Muscle layer of colon (tissue), 2 donors: ENCODE measurements at regions not wholly inside any gene's neighbourhood (a gene's known extent, or its start where the extent isn't known, plus 50 kb on each side); places are given as distances from the start of the nearest gene placed in this dataset.

ENCODE experiments used
- H3K27ac ChIP-seq: one replicate; pipeline ENCODE4 v1.7.0; 2013; ENCODE audit warnings: low read depth, mild to moderate bottlenecking, low read length, moderate library complexity
- H3K27me3 ChIP-seq, 2 donors: one replicate each; pipeline ENCODE4 v1.7.0; 2013; ENCODE audit warnings: low read length in 2 of 2, mild to moderate bottlenecking in 2 of 2; ENCODE audit not compliant: insufficient read depth in 2 of 2, control insufficient read depth in 1 of 2
- H3K36me3 ChIP-seq: one replicate; pipeline ENCODE4 v1.7.0; 2013; ENCODE audit warnings: mild to moderate bottlenecking, low read length; ENCODE audit not compliant: insufficient read depth
- H3K4me1 ChIP-seq: one replicate; pipeline ENCODE4 v1.7.0; 2013; ENCODE audit warnings: mild to moderate bottlenecking, low read length; ENCODE audit not compliant: insufficient read depth
- H3K4me3 ChIP-seq, 2 donors: one replicate each; pipeline ENCODE4 v1.7.0; 2013; ENCODE audit warnings: low read length in 2 of 2, low read depth in 1 of 2, mild to moderate bottlenecking in 1 of 2, moderate library complexity in 1 of 2
- H3K9ac ChIP-seq: one replicate; pipeline ENCODE4 v1.7.0; 2013; ENCODE audit warnings: low read length
- H3K9me3 ChIP-seq: one replicate; pipeline ENCODE4 v1.7.0; 2013; ENCODE audit warnings: mild to moderate bottlenecking, low read length
- donor health status: abdominal sarcoma.
- donor health status: Adenocarcinoma of cecum.

DNA sequence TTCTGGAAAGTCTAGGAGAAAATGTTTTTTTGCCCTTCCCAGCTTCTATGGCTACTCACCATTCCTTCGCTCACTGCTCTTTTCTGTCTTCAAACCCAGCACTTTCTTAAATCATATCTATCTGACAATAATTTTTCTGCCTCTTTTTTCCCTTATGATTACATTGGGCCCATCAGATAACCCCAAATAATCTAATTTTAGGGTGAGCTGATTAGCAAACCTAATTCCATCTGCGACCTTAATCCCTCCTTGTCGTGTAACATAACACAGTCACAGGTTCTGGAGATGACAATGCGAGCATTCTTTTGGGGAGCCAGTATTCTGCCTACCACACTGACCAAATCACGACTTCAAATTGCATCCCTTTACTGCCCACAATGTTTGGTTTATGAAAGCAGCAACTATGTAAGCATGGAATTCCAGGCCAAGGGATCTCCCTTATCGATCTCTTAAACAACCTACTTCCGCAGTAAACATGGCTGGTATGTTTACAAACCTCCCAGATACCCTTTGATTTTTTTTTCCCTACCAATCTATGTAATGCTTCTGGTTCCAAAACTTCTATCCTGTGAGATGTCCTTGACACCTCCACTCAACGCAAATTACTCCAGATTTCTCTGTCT, 2122.2 kb downstream of the MAT2B start:
- Histone ChIP-seq H3K4me1 (no peaks in the 10 kb centered on the region), H3K27ac (no peak overlapping the region), H3K4me3 (no peak overlapping the region), H3K27me3 (no peaks in the 10 kb centered on the region), H3K36me3 (no peaks in the 10 kb centered on the region), H3K9ac (no peak overlapping the region), H3K9me3 (no peaks in the 10 kb centered on the region)

DNA sequence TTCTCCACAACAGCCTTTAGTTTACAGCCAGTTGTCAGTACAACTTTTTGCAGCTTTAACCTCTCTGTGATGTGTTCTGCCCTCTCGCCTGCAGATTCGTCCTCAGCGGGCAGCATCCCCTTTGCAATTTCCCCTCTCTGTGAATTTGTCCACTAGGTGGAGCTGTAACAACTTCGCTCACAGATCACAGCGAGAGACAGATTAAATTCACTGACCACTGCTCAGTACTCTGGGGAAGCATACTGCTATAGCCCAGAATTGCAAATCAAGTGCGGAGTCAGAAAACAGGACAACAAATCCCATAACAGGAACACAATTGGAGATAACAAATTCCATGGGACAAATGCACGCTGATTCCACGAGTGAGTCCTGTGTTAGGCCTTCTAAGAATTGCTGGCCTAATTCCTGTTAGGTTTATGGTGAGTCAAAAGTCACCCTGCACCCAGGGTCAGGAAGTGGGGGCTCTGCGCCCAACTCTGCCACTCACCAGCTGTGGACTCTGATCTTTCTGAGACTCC, 2124.9 kb downstream of the MAT2B start:
- Histone ChIP-seq H3K4me3 (no peak overlapping the region), H3K27ac (no peak overlapping the region), H3K9me3 (no peaks in the 10 kb centered on the region), H3K36me3 (no peaks in the 10 kb centered on the region), H3K9ac (no peak overlapping the region), H3K4me1 (no peaks in the 10 kb centered on the region), H3K27me3 (no peaks in the 10 kb centered on the region)

DNA sequence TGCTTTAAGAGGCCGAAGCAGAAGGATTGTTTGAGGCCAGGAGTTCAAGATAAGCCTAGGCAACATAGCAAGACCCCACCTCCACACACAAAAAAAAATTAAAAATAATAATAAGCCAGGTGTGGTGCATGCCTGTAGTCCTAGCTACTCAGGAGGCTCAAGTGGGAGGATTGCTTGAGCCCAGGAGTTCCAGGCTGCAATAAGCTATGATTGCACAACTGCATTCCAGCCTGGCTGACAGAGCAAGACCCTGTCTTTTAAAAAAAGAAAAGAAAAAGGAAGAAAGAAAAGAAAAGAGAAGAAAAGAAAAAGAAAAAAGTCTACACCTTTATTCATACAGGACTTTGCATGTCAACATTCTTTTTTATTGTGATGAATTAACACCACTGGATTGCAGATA, 2125.8 kb downstream of the MAT2B start:
- no peak overlapping the region for H3K27ac ChIP-seq
- H3K27me3 ChIP-seq = no peaks in the 10 kb centered on the region
- no peak overlapping the region for H3K9ac ChIP-seq
- no peaks in the 10 kb centered on the region for H3K9me3 ChIP-seq
- no peaks in the 10 kb centered on the region for H3K36me3 ChIP-seq
- no peaks in the 10 kb centered on the region for H3K4me1 ChIP-seq
- no peak overlapping the region for H3K4me3 ChIP-seq

DNA sequence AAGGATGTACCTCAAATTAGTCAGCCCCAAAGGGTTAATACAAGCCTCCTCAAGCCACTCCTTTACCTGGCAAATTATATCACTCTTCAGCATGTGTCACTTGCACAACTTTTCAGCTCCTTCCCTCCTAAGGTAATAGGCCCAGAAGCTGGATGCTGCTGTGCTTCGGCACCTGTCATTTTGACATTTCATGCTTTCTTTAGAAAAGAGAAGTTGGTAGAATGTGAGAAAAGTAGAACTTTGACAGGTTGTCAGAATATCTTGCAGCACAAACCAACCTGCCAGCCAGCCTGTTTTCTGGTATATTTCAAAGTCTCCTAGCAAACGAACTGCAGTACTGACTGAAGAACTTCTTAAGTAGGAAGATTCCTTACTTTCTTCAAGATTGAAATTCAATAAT, 2136.9 kb downstream of the MAT2B start:
- H3K27ac ChIP-seq = no peak overlapping the region

DNA sequence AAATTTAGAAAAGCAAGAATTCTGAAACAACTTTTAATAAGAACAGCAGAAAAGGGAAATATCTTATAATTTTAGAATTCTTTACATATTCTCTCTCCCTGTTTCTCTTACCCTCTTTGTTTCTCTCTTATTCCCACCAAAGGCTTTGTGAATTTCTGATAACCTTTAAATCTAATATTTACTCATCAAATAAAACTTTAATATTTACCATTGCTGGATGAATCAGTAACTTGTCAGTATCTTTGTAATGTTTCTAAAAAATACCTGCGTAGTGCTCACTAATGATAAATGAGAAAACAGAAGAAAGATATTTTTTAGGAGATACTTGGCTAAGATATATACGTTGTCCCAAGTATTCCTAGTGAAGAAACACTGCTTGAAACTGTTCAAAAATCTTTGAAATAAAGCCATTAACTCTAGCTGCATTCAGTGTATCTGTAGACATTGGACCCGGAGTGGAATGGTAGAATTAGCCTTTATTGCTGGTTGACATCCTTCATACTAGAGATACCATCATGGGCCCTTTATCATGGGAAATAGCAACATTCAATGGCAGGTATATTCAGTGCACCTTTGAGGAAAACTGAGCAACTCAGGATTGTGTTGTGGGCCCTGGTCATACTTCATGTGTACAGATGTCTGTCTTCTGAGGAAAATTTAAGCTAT, 2160.4 kb downstream of the MAT2B start:
- no peaks in the 10 kb centered on the region for H3K27me3 ChIP-seq
- no peaks in the 10 kb centered on the region for H3K9me3 ChIP-seq
- H3K27ac ChIP-seq = no peak overlapping the region
- H3K9ac ChIP-seq = no peak overlapping the region
- no peak overlapping the region for H3K4me3 ChIP-seq
- H3K36me3 ChIP-seq = no peaks in the 10 kb centered on the region
- H3K4me1 ChIP-seq = no peaks in the 10 kb centered on the region

More for the DNA sequence above, 2136.9 kb downstream of the MAT2B start:
- H3K36me3 ChIP-seq = no peaks in the 10 kb centered on the region
- no peaks in the 10 kb centered on the region for H3K4me1 ChIP-seq
- H3K27me3 ChIP-seq = no peaks in the 10 kb centered on the region
- no peak overlapping the region for H3K4me3 ChIP-seq
- no peaks in the 10 kb centered on the region for H3K9me3 ChIP-seq
- H3K9ac ChIP-seq = no peak overlapping the region

DNA sequence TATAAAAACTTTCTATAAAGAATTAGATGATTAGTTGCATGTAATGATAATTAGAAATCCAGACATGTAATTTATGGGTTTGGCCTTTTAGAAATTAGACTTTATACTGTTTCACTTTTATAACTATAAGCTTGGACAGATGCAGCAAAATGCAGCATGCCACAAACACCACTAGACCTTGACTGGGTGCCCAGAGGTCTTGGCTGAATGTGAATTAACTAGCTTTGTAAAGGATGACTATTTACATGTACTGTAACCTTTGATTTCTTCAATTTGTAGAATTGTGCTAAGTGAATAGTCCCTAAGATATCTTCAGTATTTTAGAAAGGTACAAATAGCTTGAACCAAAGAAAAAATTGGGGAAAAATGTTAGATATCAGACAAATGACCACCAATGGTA, 2168.1 kb downstream of the MAT2B start:
- H3K4me1 ChIP-seq = peaks cover 13% of the 10 kb centered on the region
- no peak overlapping the region for H3K27ac ChIP-seq
- H3K36me3 ChIP-seq = no peaks in the 10 kb centered on the region
- H3K9me3 ChIP-seq = no peaks in the 10 kb centered on the region
- H3K9ac ChIP-seq = no peak overlapping the region
- H3K27me3 ChIP-seq = no peaks in the 10 kb centered on the region
- no peak overlapping the region for H3K4me3 ChIP-seq

DNA sequence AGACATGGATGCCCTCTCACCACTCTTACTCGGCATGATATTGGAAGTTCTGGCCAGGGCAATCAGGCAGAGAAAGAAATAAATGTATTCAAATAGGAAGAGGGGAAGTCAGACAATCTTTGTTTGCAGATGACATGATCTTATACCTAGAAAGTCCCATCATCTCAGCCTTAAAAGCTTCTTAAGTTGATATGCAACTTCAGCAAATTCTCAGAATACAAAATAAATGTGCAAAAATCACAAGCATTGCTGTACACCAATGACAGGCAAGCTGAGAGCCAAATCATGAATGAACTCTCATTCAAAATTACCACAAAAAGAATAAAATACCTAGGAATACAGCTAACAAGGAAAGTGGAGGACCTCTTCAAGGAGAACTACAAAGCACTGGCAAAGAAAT, 2190.4 kb downstream of the MAT2B start:
- no peaks in the 10 kb centered on the region for H3K4me1 ChIP-seq

DNA sequence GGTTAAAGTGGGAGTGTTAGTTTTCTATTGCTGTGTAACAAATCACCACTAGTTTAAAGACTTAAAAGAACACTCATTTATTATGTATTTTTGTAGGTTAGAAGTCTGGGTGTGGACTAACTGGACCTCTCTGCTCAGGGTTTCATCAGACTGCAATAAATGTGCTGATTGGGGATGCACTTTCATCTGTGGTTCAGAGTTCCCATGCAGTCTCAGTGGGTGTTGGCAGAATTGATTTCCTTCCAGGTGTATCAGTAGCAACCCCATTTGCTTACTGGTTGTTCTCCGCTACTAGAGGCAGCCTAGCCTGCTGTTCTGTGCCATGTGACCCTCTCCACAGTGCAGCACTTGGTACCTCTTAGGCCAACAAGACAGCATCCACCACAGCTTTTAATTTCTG, 2200.5 kb downstream of the MAT2B start:
- Histone ChIP-seq H3K9me3 (no peaks in the 10 kb centered on the region), H3K4me3 (no peak overlapping the region), H3K27ac (no peak overlapping the region)

More for the DNA sequence above, 2190.4 kb downstream of the MAT2B start:
- Histone ChIP-seq H3K36me3 (no peaks in the 10 kb centered on the region), H3K27ac (no peak overlapping the region), H3K27me3 (no peaks in the 10 kb centered on the region), H3K9ac (no peak overlapping the region), H3K9me3 (no peaks in the 10 kb centered on the region), H3K4me3 (no peak overlapping the region)

DNA sequence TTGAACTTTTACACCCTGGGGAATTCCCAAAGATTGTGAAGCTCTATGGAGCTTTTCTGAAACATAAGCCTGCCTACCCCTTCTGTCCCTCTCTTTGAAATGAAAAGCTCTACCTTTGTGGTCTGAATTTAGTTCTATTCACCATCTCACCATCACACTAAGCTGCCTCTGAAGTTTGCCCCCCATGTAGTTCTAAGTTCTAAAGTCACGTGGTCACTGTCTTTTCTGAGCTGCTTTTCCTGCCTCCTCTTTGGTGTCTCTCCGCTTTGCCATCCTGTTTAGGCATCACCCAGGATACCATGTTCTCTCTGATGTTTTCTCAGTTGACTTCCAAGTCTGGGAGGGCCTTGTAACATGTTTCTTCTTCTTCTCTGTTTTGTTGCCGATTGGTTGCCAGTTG, 2206.6 kb downstream of the MAT2B start:
- H3K9ac ChIP-seq = no peak overlapping the region
- H3K9me3 ChIP-seq = no peaks in the 10 kb centered on the region
- no peaks in the 10 kb centered on the region for H3K27me3 ChIP-seq
- H3K4me3 ChIP-seq = no peak overlapping the region
- no peaks in the 10 kb centered on the region for H3K36me3 ChIP-seq
- no peaks in the 10 kb centered on the region for H3K4me1 ChIP-seq
- H3K27ac ChIP-seq = no peak overlapping the region

More for the DNA sequence above, 2200.5 kb downstream of the MAT2B start:
- Histone ChIP-seq H3K9ac (no peak overlapping the region), H3K36me3 (no peaks in the 10 kb centered on the region), H3K4me1 (no peaks in the 10 kb centered on the region), H3K27me3 (no peaks in the 10 kb centered on the region)

DNA sequence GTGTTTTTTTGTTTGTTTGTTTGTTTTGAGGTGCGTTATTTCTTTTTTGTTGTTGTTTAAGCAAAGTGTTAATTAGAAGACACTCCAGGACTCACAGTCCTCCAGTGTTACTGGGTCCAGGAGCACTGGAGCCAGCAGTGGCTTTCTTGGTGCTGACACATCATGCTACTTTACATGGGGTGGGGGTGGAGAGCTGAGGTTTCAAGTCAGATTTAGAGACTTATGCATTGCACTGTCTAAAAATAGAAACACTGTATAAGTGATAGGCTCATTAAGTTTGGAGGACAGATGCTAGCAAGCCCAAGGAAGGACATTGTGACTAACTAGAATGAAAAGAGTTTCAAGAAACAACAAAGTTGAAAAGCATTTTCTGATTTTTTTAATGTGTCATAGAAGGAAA, 2209.2 kb downstream of the MAT2B start:
- no peaks in the 10 kb centered on the region for H3K4me1 ChIP-seq
- H3K4me3 ChIP-seq = no peak overlapping the region
- H3K27ac ChIP-seq = no peak overlapping the region
- no peak overlapping the region for H3K9ac ChIP-seq
- H3K27me3 ChIP-seq = no peaks in the 10 kb centered on the region
- H3K36me3 ChIP-seq = no peaks in the 10 kb centered on the region
- H3K9me3 ChIP-seq = no peaks in the 10 kb centered on the region

DNA sequence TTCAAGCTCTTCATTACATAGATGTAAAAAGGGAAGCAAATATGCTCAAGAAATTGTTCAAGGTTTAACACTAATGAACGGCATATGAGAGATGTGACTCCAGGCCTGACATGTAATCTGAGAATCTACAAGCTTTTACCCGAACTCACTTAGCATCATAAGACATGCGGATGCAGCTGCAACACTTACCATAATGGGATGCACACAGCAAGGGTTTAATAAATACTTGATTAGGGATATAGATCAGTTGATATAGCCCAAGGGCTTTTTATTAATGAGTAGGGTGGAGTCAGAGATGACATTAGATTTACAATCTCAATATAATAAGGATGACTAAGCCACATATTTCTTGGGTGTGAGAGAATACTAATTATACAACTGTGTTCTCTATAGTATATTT, 2215.5 kb downstream of the MAT2B start:
- no peaks in the 10 kb centered on the region for H3K27me3 ChIP-seq
- H3K9ac ChIP-seq = no peak overlapping the region
- H3K9me3 ChIP-seq = no peaks in the 10 kb centered on the region
- H3K27ac ChIP-seq = no peak overlapping the region
- no peak overlapping the region for H3K4me3 ChIP-seq
- H3K4me1 ChIP-seq = no peaks in the 10 kb centered on the region
- no peaks in the 10 kb centered on the region for H3K36me3 ChIP-seq

DNA sequence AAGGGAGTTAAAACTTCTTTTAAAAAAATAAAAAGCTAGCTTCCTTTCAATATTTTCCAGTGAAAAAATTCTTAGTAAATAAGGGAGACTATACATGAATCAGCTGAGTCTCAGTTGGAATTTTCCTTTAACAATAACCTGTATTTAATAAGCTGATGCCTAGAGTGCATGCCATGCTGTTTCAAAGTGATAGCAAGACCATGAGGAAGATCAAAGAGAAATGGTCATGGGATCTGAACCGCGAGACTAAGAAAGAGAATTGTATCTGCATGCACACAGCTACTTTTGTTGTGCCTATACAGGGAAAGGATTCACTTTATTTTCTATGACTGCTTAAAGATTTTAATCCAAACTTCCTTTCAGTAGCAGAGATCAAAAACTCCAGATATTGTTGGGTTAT, 2217.0 kb downstream of the MAT2B start:
- Histone ChIP-seq H3K27ac (no peak overlapping the region), H3K9me3 (no peaks in the 10 kb centered on the region), H3K4me1 (no peaks in the 10 kb centered on the region), H3K9ac (no peak overlapping the region), H3K4me3 (no peak overlapping the region), H3K36me3 (no peaks in the 10 kb centered on the region), H3K27me3 (no peaks in the 10 kb centered on the region)
